Muscle layer of colon (tissue), 2 donors: ENCODE measurements at regions not wholly inside any gene's neighbourhood (a gene's known extent, or its start where the extent isn't known, plus 50 kb on each side); places are given as distances from the start of the nearest gene placed in this dataset.

Source experiments
- H3K27ac ChIP-seq: one replicate; pipeline ENCODE4 v1.7.0; 2013; ENCODE audit warnings: low read depth, mild to moderate bottlenecking, low read length, moderate library complexity
- H3K27me3 ChIP-seq, 2 donors: one replicate each; pipeline ENCODE4 v1.7.0; 2013; ENCODE audit warnings: low read length in 2 of 2, mild to moderate bottlenecking in 2 of 2; ENCODE audit not compliant: insufficient read depth in 2 of 2, control insufficient read depth in 1 of 2
- H3K36me3 ChIP-seq: one replicate; pipeline ENCODE4 v1.7.0; 2013; ENCODE audit warnings: mild to moderate bottlenecking, low read length; ENCODE audit not compliant: insufficient read depth
- H3K4me1 ChIP-seq: one replicate; pipeline ENCODE4 v1.7.0; 2013; ENCODE audit warnings: mild to moderate bottlenecking, low read length; ENCODE audit not compliant: insufficient read depth
- H3K4me3 ChIP-seq, 2 donors: one replicate each; pipeline ENCODE4 v1.7.0; 2013; ENCODE audit warnings: low read length in 2 of 2, low read depth in 1 of 2, mild to moderate bottlenecking in 1 of 2, moderate library complexity in 1 of 2
- H3K9ac ChIP-seq: one replicate; pipeline ENCODE4 v1.7.0; 2013; ENCODE audit warnings: low read length
- H3K9me3 ChIP-seq: one replicate; pipeline ENCODE4 v1.7.0; 2013; ENCODE audit warnings: mild to moderate bottlenecking, low read length
- donor health status: abdominal sarcoma.
- donor health status: Adenocarcinoma of cecum.

- Histone ChIP-seq H3K27me3 (no peaks in the 10 kb centered on the region), H3K4me3 (no peak overlapping the region), H3K4me1 (no peaks in the 10 kb centered on the region), H3K36me3 (no peaks in the 10 kb centered on the region), H3K9me3 (no peaks in the 10 kb centered on the region), H3K9ac (no peak overlapping the region), H3K27ac (no peak overlapping the region)
Measured at GRCh38 chr13:80096383-80096782, 244.5 kb downstream of the SPRY2 start.

GRCh38 chr13:80094526-80094925, 246.4 kb downstream of the SPRY2 start:
- Histone ChIP-seq H3K36me3 (no peaks in the 10 kb centered on the region), H3K4me3 (no peak overlapping the region), H3K27ac (no peak overlapping the region), H3K9me3 (no peaks in the 10 kb centered on the region), H3K4me1 (no peaks in the 10 kb centered on the region), H3K27me3 (no peaks in the 10 kb centered on the region), H3K9ac (no peak overlapping the region)

- no peaks in the 10 kb centered on the region for H3K36me3 ChIP-seq
- no peak overlapping the region for H3K27ac ChIP-seq
- no peaks in the 10 kb centered on the region for H3K27me3 ChIP-seq
- no peak overlapping the region for H3K4me3 ChIP-seq
- H3K4me1 ChIP-seq = no peaks in the 10 kb centered on the region
- no peak overlapping the region for H3K9ac ChIP-seq
- no peaks in the 10 kb centered on the region for H3K9me3 ChIP-seq
Measured at GRCh38 chr13:80093888-80094287, 247.0 kb downstream of the SPRY2 start.

DNA sequence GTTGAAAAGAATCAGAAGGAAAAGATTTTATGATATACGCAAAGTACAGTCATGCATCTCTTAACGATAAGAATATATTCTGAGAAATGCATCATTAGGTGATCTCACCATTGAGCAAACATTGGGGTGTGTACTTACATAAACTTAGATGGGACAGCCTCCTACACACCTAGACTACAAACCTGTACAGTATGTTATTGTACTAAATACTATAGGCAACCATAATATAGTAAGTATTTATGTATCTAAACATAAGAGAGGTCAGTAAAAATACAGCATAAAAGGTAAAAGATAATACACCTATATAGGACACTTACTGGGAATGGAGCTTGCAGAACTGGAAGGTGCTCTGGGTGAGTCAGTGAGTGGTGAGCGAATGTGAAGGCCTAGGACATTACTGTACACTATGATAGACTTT, 254.6 kb downstream of the SPRY2 start:
- H3K4me3 ChIP-seq = no peak overlapping the region
- H3K27ac ChIP-seq = no peak overlapping the region
- H3K27me3 ChIP-seq = no peaks in the 10 kb centered on the region
- no peak overlapping the region for H3K9ac ChIP-seq
- no peaks in the 10 kb centered on the region for H3K9me3 ChIP-seq
- H3K4me1 ChIP-seq = no peaks in the 10 kb centered on the region
- no peaks in the 10 kb centered on the region for H3K36me3 ChIP-seq

DNA sequence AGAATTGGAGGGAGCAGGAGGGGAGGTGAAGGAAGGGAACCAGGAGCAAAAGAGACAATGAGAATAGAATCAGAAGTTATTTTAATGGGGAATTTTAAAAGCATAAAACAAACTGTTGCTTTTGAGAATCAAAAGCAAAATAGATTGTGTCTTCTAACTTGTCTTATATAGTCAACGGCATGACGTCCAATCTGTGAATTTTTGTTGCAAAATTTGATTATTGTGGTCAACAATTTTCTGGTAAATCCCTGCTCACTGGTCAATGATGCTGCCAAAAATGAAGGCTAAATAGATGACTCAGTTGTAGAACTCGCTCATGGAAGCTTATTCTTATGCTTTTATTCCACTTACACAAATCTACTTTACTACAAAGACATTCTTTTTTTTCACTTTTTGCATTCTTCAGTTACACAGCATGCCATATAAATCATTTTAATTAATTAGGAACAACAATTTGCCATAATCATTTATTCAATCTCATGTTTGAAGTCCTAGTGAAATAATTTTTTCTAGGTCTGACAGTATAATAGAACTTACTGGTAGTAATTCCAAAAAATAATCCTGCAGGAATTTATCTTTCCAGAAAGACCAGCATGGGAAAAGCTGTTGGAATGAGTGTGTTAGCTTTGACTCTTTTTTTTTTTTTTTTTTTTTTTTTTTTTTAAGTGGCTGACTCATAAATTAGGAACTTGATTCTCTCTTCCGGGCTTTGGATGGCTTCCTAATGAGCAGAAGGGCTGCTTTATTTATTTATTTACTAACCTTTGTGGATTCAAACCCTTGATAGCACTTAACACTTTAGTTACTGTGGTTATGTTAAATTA, 256.9 kb downstream of the SPRY2 start:
- Histone ChIP-seq H3K27ac (no peak overlapping the region), H3K36me3 (no peaks in the 10 kb centered on the region), H3K4me1 (no peaks in the 10 kb centered on the region), H3K9ac (no peak overlapping the region), H3K4me3 (no peak overlapping the region), H3K27me3 (no peaks in the 10 kb centered on the region), H3K9me3 (no peaks in the 10 kb centered on the region)

- Histone ChIP-seq H3K27ac (no peak overlapping the region), H3K36me3 (no peaks in the 10 kb centered on the region), H3K4me1 (no peaks in the 10 kb centered on the region), H3K4me3 (no peak overlapping the region), H3K27me3 (no peaks in the 10 kb centered on the region), H3K9me3 (no peaks in the 10 kb centered on the region), H3K9ac (no peak overlapping the region)
Measured at GRCh38 chr13:80083081-80083852, 257.7 kb downstream of the SPRY2 start.

GRCh38 chr13:80082396-80083080, 258.4 kb downstream of the SPRY2 start:
- H3K4me3 ChIP-seq = no peak overlapping the region
- H3K36me3 ChIP-seq = no peaks in the 10 kb centered on the region
- no peaks in the 10 kb centered on the region for H3K27me3 ChIP-seq
- H3K4me1 ChIP-seq = no peaks in the 10 kb centered on the region
- H3K9me3 ChIP-seq = no peaks in the 10 kb centered on the region
- H3K27ac ChIP-seq = no peak overlapping the region
- H3K9ac ChIP-seq = no peak overlapping the region

DNA sequence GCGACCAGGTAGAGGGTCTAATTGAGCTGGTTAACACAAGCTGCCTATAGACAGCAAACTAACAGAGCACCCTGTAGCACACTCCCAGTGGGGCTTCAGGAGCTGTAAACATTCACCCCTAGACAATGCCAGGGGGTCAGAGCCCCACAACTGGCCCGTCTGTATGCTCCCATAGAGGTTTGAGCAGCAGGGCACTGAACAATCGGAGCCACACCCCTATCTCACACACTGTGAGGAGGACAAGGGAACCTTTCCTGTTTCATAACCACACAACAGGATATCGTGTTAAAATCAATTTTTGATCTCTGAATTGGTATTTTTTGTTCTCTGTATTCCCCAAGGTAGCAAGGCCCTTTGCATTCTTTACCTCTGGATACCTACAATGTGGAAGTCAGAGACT, 266.1 kb downstream of the SPRY2 start:
- H3K9ac ChIP-seq = no peak overlapping the region
- H3K4me1 ChIP-seq = no peaks in the 10 kb centered on the region
- no peaks in the 10 kb centered on the region for H3K9me3 ChIP-seq
- H3K27ac ChIP-seq = no peak overlapping the region
- no peak overlapping the region for H3K4me3 ChIP-seq
- H3K36me3 ChIP-seq = no peaks in the 10 kb centered on the region
- no peaks in the 10 kb centered on the region for H3K27me3 ChIP-seq

DNA sequence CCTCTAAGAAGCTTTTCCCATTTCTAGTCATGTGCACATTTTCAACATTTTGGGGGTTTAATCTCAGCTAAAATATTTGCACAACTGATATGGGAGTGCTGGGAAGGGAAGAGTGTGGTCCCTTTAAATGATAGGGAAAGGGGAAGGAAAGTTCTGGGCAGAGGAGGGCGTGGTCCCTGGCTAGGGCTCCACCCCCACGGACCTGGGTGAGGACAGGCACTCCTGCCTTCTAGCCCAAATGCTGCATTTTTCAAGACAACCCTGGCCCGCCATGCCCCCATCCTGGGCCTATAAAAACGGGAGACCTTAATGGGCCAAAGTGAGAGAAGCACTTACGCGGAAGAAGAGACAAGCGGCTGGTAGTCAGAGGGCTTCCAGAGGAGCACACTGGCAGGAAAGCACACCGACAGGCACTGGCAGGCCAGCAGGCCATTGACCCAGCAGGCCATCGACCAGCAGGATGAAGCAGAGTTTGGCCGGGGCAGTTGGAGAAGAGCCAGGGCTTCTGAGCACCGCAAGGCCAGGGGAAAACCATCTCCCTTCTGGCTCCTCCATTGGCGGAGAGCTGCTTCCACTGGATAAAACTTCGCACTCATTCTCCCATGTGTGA, 266.7 kb downstream of the SPRY2 start:
- Histone ChIP-seq H3K27ac (no peak overlapping the region), H3K4me3 (no peak overlapping the region), H3K36me3 (no peaks in the 10 kb centered on the region), H3K4me1 (no peaks in the 10 kb centered on the region), H3K9ac (no peak overlapping the region), H3K27me3 (no peaks in the 10 kb centered on the region), H3K9me3 (no peaks in the 10 kb centered on the region)

GRCh38 chr13:80072231-80072630, 268.7 kb downstream of the SPRY2 start:
- Histone ChIP-seq H3K9me3 (no peaks in the 10 kb centered on the region), H3K9ac (no peak overlapping the region), H3K27ac (no peak overlapping the region), H3K4me1 (no peaks in the 10 kb centered on the region), H3K36me3 (no peaks in the 10 kb centered on the region), H3K4me3 (no peak overlapping the region), H3K27me3 (no peaks in the 10 kb centered on the region)

DNA sequence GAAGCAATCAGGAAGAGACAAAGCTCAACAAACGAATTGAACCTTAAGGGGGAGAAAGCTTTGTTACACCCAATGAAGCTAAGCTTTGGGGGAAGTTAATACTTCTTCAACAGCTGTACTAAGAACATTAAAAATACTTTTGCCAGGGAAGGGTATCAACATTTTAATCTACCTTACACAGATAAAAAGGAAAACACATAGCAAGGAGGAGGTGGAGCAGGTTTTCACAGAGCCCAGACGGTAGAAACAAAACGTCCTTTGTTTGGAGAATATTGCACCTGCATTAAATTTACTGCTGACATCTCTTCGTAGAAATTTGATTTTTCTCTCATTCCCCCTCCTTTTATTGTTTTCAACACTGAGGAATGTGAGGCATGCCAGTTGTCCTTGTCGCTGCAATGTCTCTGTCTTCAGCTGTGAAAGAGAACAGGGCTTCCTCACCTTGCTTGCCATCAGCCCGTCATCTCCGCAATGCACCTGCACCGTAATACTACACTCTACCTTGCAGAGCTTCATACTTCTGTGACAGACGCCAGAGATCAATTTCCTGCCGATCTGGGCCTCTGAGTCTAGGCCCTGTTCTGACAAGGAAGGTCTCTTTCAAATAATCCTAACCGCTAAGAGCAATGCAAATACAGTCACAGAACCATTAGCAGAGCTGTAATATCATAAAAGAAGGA, 270.8 kb downstream of the SPRY2 start:
- Histone ChIP-seq H3K4me3 (no peak overlapping the region), H3K9ac (no peak overlapping the region), H3K4me1 (no peaks in the 10 kb centered on the region), H3K27ac (no peak overlapping the region), H3K36me3 (no peaks in the 10 kb centered on the region), H3K9me3 (no peaks in the 10 kb centered on the region), H3K27me3 (no peaks in the 10 kb centered on the region)
